OCI-LY3 (cell line): ENCODE measurements at regions not wholly inside any gene's neighbourhood (a gene's known extent, or its start where the extent isn't known, plus 50 kb on each side); places are given as distances from the start of the nearest gene placed in this dataset.
"Not testable (repeated sequence)": the region's sequence is repeated elsewhere in the genome, so short reads cannot be mapped to it uniquely, and the experiment has no call there.

ENCODE experiments used
- H2AFZ ChIP-seq: fragments of 200-600, 300-600 bp; shearing (Covaris generic); 2 replicates; pipeline ENCODE4 v1.6.0; 2014; ENCODE audit warnings: antibody characterized with exemption, low read depth, low read length
- H3K27ac ChIP-seq: fragments of 200-600, 300-600 bp; sonication (generic); 2 replicates; pipeline ENCODE4 v1.5.1; 2014; ENCODE audit warnings: mild to moderate bottlenecking, low read length, moderate library complexity, mixed read lengths
- H3K27me3 ChIP-seq: fragments of 200-600, 300-600 bp; sonication (generic); 2 replicates; pipeline ENCODE4 v1.6.1; 2014; ENCODE audit warnings: low read depth, low read length, mixed read lengths
- H3K36me3 ChIP-seq: fragments of 200-600, 300-600 bp; sonication (generic); replicated peaks from 2 replicates; pipeline ENCODE3; 2014; ENCODE audit warnings: low read depth, low read length, mixed read lengths
- H3K4me1 ChIP-seq: fragments of 300-600, 200-600 bp; sonication (generic); 2 replicates; pipeline ENCODE4 v1.6.1; 2014; ENCODE audit warnings: low read length, mixed read lengths
- H3K4me2 ChIP-seq: fragments of 200-600, 300-600 bp; sonication (generic); 2 replicates; pipeline ENCODE4 v1.6.1; 2014; ENCODE audit warnings: low read length, mixed read lengths
- H3K4me3 ChIP-seq: fragments of 300-600, 200-600 bp; sonication (generic); 2 replicates; pipeline ENCODE4 v1.5.1; 2014; ENCODE audit warnings: antibody characterized with exemption, mild to moderate bottlenecking, low read length, moderate library complexity
- H3K79me2 ChIP-seq: fragments of 300-600, 200-600 bp; shearing (Covaris generic); 2 replicates; pipeline ENCODE4 v1.6.1; 2014; ENCODE audit warnings: mild to moderate bottlenecking, low read length, mixed read lengths
- H3K9ac ChIP-seq: fragments of 300-600, 200-600 bp; shearing (Covaris generic); 2 replicates; pipeline ENCODE4 v1.6.0; 2014; ENCODE audit warnings: mild to moderate bottlenecking, low read length, moderate library complexity
- H3K9me3 ChIP-seq: fragments of 200-600, 300-600 bp; shearing (Covaris generic); 2 replicates; pipeline ENCODE4 v1.6.1; 2014; ENCODE audit warnings: low read length, mixed read lengths; ENCODE audit not compliant: insufficient read depth
- H4K20me1 ChIP-seq: fragments of 200-600, 300-600 bp; sonication (generic); 2 replicates; pipeline ENCODE4 v1.6.1; 2016; ENCODE audit warnings: low read length, mixed read lengths; ENCODE audit not compliant: insufficient read depth
- EZH2phosphoT487 ChIP-seq: fragments of 200-600 bp; shearing (Covaris generic); IDR thresholded peaks from 2 replicates; pipeline ENCODE4 v1.6.1; 2018; ENCODE audit warnings: antibody characterized with exemption, mixed run types, low read depth
- TF ChIP-seq, protein P1 (sequence below): fragments of 200-600, 300-600 bp; sonication (generic); IDR thresholded peaks from 2 replicates; pipeline ENCODE4 v1.5.1; 2014; ENCODE audit warnings: antibody characterized with exemption, low read length, low read depth

DNA sequence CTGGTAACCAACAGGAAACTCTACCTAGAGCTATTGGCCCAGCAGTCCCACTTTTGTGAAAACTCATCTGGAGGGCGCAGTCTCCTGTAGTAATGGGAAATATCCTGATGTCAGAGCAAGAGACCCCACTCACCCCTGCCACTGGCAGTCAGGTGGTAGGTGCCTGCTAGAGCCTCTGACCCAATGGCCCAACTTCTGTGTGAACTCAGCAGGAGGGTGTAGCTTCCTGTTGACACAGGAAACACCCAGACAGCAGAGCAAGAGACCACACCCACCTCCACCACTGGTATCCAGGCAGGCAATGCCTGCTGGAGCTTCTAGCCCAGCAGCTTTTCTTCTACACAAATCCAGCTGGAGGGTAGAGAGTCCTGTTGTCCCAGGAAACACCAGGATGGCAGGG lies 1176.8 kb upstream of the PRR20A start:
- Histone ChIP-seq H3K4me2 (no peak overlapping the region), H2AFZ (no peak overlapping the region), H3K4me3 (no peak overlapping the region), H3K27ac (no peak overlapping the region), H3K9ac (no peak overlapping the region), H3K36me3 (no peaks in the 10 kb centered on the region), H3K27me3 (no peaks in the 10 kb centered on the region), H3K4me1 (no peaks in the 10 kb centered on the region), H4K20me1 (no peaks in the 10 kb centered on the region), H3K9me3 (no peaks in the 10 kb centered on the region), H3K79me2 (no peaks in the 10 kb centered on the region)
- no peak for TF ChIP-seq EZH2phosphoT487
- TF ChIP-seq, protein P1, sequence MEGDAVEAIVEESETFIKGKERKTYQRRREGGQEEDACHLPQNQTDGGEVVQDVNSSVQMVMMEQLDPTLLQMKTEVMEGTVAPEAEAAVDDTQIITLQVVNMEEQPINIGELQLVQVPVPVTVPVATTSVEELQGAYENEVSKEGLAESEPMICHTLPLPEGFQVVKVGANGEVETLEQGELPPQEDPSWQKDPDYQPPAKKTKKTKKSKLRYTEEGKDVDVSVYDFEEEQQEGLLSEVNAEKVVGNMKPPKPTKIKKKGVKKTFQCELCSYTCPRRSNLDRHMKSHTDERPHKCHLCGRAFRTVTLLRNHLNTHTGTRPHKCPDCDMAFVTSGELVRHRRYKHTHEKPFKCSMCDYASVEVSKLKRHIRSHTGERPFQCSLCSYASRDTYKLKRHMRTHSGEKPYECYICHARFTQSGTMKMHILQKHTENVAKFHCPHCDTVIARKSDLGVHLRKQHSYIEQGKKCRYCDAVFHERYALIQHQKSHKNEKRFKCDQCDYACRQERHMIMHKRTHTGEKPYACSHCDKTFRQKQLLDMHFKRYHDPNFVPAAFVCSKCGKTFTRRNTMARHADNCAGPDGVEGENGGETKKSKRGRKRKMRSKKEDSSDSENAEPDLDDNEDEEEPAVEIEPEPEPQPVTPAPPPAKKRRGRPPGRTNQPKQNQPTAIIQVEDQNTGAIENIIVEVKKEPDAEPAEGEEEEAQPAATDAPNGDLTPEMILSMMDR, result no peak

DNA sequence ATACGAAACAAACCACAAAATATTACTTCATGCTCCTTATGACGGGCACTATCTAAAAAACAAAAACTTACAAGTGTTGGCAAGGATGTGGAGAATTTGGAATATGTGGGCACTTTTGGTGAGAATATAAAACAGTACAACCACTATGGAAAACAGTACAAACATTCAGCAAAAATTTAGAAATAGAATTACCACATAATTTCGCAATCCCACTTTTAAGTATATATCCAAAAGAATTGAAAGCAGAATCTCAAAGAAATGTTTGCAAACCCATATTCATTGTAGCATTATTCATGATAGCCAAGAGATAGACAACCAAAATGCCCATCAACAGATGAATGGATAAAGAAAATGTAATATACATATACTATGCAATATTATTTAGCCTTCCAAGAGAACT lies 1173.7 kb upstream of the PRR20A start:
- Histone ChIP-seq H3K36me3 (no peaks in the 10 kb centered on the region), H3K9ac (no peak overlapping the region), H3K4me3 (no peak overlapping the region), H4K20me1 (no peaks in the 10 kb centered on the region), H3K79me2 (no peaks in the 10 kb centered on the region), H3K4me2 (no peak overlapping the region), H3K27ac (no peak overlapping the region), H2AFZ (no peak overlapping the region), H3K9me3 (no peaks in the 10 kb centered on the region), H3K27me3 (no peaks in the 10 kb centered on the region), H3K4me1 (no peaks in the 10 kb centered on the region)
- TF ChIP-seq, protein P1, result no peak
- TF ChIP-seq EZH2phosphoT487, result no peak

DNA sequence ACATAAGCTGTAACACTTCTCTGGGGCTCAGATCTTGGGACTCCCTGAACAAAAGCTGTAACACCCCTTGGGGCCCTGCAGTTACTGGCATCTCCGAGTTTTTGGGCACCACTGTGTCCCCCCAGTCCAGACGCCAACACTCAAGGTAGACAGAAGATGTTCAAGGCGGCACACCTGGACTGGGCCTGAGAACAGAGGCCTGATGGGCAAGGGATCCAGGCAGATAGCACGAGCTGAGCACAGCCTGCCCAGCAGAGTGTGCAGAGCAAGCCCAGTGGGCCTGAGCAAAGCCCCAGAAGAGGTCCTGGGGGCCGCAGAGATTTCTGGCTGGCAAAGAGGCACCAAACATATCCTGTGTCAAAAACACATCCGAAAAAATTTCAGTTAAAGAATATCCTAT lies 1163.3 kb upstream of the PRR20A start:
- TF ChIP-seq, protein P1, result no peak
- TF ChIP-seq EZH2phosphoT487, result no peak
- no peak overlapping the region for H3K4me2 ChIP-seq

DNA sequence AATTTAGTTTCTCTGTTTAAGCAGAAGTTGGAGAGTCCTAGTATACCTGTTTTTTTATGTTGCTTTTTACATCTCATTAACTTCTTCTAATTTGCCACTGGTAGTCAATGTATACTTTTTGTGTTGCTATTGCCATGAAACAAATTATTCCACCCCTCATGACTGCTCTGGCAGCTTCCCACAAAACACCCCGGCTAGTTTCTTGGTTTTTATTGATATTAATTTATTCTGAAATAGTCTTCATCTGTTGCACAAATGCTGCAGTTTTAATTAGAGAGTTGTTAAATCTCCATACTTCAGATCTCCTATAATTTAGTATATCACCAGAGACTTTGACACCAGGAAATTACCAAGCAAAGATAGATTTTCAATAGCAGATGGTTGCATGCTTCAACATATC lies 1159.3 kb upstream of the PRR20A start:
- Histone ChIP-seq H3K4me2 (no peak overlapping the region), H3K79me2 (no peaks in the 10 kb centered on the region), H3K27me3 (no peaks in the 10 kb centered on the region), H2AFZ (no peak overlapping the region), H3K27ac (no peak overlapping the region), H3K9me3 (0 out of 2 replicates have a peak, but pooled peaks cover 4% of the 10 kb centered on the region), H4K20me1 (no peaks in the 10 kb centered on the region), H3K4me3 (no peak overlapping the region), H3K36me3 (no peaks in the 10 kb centered on the region), H3K9ac (no peak overlapping the region), H3K4me1 (no peaks in the 10 kb centered on the region)
- TF ChIP-seq, protein P1, result no peak
- no peak for TF ChIP-seq EZH2phosphoT487

More for the DNA sequence above, 1163.3 kb upstream of the PRR20A start:
- H2AFZ ChIP-seq, result no peak overlapping the region
- H3K79me2 ChIP-seq, result no peaks in the 10 kb centered on the region
- H3K27ac ChIP-seq, result no peak overlapping the region
- 0 out of 2 replicates have a peak, but pooled peaks cover 4% of the 10 kb centered on the region for H3K9me3 ChIP-seq
- H3K36me3 ChIP-seq, result no peaks in the 10 kb centered on the region
- H3K27me3 ChIP-seq, result no peaks in the 10 kb centered on the region
- no peaks in the 10 kb centered on the region for H3K4me1 ChIP-seq
- no peak overlapping the region for H3K9ac ChIP-seq
- no peaks in the 10 kb centered on the region for H4K20me1 ChIP-seq
- no peak overlapping the region for H3K4me3 ChIP-seq

DNA sequence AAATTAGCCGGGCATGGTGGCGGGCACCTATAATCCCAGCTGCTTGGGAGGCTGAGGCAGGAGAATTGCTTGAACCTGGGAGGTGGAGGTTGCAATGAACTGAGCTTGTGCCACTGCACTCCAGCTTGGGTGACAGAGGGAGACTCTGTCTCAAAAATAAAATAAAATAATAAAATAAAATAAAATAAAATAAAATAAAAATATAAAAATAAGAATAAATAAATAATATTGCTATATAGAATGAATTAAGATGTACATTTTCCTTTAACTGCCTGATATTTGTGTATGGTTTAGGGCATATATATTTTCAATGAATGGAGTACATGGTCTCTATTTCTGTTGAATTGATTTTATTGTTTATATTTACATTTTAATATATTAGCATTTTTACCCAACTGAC lies 1156.7 kb upstream of the PRR20A start:
- H3K27me3 ChIP-seq, H3K4me2 ChIP-seq, H3K79me2 ChIP-seq, H3K9me3 ChIP-seq, H3K9ac ChIP-seq, H3K4me1 ChIP-seq, H3K36me3 ChIP-seq, H3K4me3 ChIP-seq, H4K20me1 ChIP-seq, H3K27ac ChIP-seq, H2AFZ ChIP-seq: not testable (repeated sequence)
